ENCODE measurements at regions not wholly inside any gene's neighbourhood (a gene's known extent, or its start where the extent isn't known, plus 50 kb on each side); places are given as distances from the start of the nearest gene placed in this dataset.

DNA sequence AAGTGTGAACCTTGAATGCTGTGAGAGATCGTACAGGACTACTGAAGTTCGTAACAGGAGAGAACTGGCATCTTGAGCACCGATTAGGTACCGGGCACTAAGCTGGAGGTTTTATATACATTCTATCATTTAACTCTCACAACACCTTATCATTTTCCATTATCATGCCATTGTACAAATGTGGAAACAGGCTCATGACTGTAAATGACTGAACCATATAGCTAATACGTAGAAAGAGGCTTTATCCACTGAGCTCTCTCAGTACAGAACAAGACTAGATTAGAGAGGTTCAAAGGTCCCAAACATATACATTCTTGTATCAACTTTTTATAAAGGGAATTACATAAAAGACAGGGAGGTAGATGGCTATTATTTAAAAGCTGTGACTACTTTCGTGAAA lies 130.6 kb downstream of the CEP57L1 start:
- no peak for DNase-seq

DNA sequence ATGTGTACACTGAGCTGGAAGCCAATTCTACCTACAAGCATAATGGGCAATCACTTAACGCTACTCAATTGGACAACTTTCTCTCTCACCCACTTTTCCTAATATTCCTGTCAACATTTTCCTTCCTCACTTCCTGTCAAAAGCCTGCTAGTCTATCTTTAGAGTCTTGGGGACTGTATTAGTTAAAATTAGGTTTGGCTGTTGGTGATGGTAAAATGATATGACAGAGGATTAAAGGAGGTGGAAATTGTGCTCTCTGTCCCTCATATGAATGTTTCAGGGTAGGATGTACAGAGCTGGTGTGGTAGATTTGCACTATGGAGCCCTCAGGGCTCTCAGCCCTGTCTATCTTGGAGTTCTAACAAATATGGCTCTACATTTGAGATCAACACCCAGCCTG lies 129.7 kb downstream of the CEP57L1 start:
- DNase-seq = no peak

DNA sequence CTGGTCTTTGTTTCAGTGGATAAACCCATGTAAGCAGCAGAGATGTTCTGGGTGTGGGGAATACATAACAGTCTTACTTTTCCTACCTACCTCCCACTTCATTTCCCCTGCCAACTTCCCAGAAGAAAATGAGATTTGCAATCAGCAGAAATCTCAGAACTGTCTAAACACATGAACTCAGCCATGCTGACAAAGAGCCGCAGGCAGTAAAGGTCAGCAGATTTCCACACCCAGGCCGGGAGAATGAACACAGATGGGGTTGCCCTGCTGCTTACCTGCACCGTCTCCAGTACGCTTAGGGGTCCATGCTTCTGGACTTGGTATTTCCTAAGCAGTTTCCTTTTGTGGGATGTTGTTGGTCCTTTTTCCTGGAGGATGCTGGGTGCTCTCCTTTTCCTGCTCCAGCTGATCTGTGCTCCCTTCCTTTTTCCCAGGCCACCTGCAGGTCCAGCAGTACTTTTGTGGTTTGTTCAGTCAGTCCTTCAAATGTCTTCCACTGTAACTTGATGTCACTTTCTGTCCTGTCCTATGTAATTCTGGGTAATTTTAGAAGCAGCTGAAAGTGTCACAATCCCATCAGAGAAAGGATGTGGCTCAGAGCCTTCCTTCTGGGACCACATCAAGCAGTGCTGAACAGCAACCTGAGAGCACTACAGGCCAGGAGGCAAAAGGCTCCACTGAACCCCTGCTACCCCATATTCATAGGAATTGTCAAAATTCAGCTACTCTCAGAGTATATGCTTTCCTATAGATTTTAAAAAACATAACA lies 129.0 kb downstream of the CEP57L1 start:
- DNase-seq = no peak

DNA sequence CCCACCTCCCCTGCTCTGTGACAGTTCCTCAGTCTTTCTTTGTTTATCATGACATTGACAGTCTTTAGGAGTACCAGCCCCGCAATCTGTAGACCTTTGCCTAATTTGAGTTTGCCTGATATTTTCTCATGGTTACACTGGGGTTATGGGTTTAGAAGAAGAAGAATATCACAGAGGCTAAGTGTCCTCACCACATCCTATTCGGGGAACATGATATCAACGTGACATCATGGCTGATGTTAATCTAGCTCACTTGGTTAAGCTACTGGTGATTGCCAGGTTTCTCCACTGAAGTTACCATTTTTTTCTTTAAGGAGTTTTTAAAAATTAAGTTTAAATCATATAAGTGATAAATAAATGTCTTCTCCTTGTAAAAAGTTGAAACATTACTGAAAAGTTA lies 127.5 kb downstream of the CEP57L1 start:
- no peak for DNase-seq

DNA sequence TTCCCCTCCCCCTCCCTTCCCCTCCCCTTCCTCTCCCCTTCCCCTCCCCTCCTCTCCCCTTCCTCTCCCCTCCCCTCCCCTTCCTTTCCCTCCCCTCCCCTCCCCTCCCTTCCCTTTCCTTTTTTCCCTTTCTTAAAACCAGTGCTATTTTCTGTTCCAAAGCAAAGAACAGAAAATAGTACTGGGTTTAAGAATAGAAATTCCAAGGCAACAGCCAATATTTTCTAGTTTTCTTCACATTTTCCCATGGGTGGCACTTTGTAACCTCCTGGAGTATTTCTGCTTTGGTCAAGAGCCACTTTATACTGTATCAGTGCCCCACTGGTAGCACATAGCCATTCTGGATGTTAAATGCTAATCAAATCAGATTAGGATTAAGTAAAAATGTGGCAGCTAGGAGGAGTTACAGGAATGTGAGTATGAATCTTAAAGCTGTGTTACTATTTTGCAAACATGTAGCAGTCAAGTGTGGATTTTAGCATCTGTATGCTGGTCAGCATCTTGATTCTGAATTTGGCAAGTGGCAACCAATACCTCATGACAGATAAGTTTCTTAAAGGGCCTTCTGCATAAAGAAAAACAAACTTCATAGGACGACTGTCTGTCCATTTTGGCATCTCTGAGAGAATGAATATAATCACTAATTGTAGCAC lies 126.4 kb downstream of the CEP57L1 start:
- DNase-seq = no peak

Measured in NCI-H2081 (cell line).